HUES6 (cell line): ENCODE measurements at regions not wholly inside any gene's neighbourhood (a gene's known extent, or its start where the extent isn't known, plus 50 kb on each side); places are given as distances from the start of the nearest gene placed in this dataset.

Experiments used
- H3K27ac ChIP-seq: 2 replicates; pipeline ENCODE4 v1.7.0; 2013; ENCODE audit warnings: low read depth, mild to moderate bottlenecking, low read length, inconsistent platforms
- H3K27me3 ChIP-seq: 2 replicates; pipeline ENCODE4 v1.6.1; 2013; ENCODE audit warnings: low read length; ENCODE audit not compliant: control insufficient read depth, insufficient read depth
- H3K36me3 ChIP-seq: 2 replicates; pipeline ENCODE4 v1.6.1; 2013; ENCODE audit warnings: low read length; ENCODE audit not compliant: control insufficient read depth, insufficient read depth
- H3K4me1 ChIP-seq: 2 replicates; pipeline ENCODE4 v1.6.1; 2013; ENCODE audit warnings: low read length; ENCODE audit not compliant: control insufficient read depth, insufficient read depth
- H3K4me3 ChIP-seq: 2 replicates; pipeline ENCODE4 v1.5.1; 2013; ENCODE audit warnings: low read depth, low read length
- H3K9ac ChIP-seq: one replicate; pipeline ENCODE4 v1.6.1; 2013; ENCODE audit warnings: mild to moderate bottlenecking, low read length
- H3K9me3 ChIP-seq: 2 replicates; pipeline ENCODE4 v1.6.1; 2013; ENCODE audit warnings: low read depth, low read length; ENCODE audit not compliant: control insufficient read depth, insufficient read depth

DNA sequence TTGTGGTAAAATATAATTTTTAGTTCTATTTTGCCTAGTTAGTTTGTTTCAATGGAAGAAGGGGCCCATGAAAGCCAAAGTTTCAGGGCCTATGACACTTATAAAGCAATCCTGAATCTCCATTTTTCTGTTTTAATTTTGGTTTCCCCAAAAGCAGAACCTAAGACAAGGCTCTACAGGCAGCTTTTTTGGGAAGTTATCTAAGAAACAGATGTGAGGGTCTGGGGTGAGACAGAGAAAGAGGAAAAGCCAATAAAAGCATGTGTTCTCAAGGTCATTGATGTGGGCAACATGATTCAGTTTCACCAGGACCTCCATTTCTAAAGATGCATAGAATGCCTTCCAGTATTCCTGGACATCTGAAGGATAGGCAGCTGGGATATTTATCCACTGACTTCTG is 598.5 kb downstream of the PDCD6IP start:
- Histone ChIP-seq H3K36me3 (no peaks in the 10 kb centered on the region), H3K27me3 (no peaks in the 10 kb centered on the region), H3K9me3 (peaks cover 5% of the 10 kb centered on the region; the same call in 1 of the 2 replicates), H3K27ac (no peak overlapping the region), H3K4me1 (no peaks in the 10 kb centered on the region), H3K9ac (no peak overlapping the region), H3K4me3 (no peak overlapping the region)

DNA sequence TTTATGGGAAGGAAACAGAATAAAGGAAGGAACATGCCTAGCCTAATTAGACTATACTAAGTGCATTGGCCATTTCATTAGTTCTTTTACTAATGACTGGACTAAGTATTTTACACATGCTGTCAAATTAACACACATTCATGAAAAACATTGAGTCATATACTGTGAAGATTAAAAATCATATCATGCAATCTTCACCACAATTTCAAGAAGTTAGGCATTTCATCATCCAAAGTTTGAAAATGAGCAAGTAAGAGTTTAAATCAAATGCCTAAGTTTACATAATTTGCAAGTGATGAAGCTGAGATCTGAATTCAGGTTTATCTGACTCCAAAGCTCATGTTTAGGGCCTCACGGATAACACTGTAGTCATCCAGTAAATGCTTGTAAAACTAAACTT is 601.0 kb downstream of the PDCD6IP start:
- Histone ChIP-seq H3K27ac (no peak overlapping the region), H3K36me3 (no peaks in the 10 kb centered on the region), H3K4me1 (no peaks in the 10 kb centered on the region), H3K9ac (no peak overlapping the region), H3K4me3 (no peak overlapping the region), H3K27me3 (no peaks in the 10 kb centered on the region), H3K9me3 (peaks cover 5% of the 10 kb centered on the region)

DNA sequence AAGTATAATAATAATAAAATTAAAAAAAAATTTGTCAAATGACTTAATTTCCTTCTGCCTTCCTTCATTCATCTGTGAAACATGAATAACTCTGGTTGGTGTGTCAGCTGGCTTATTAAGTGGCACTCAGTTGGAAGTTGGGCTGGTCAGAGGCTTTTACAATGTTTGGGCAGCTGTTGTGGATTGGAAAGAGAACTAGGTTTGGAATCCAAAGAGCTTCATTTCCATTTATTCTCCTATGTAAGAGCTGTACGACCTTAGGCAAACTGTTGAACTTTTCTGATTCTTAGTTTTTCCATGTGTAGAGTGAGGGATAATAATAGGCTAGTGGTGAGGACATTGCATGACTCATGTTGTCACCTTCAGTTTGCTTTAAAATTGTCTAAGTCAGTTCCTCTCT is 606.7 kb downstream of the PDCD6IP start:
- H3K4me1 ChIP-seq: peaks cover 24% of the 10 kb centered on the region
- no peak overlapping the region for H3K4me3 ChIP-seq
- no peaks in the 10 kb centered on the region for H3K36me3 ChIP-seq
- H3K27ac ChIP-seq: no peak overlapping the region
- no peak overlapping the region for H3K9ac ChIP-seq
- no peaks in the 10 kb centered on the region for H3K27me3 ChIP-seq
- H3K9me3 ChIP-seq: peaks cover 5% of the 10 kb centered on the region

DNA sequence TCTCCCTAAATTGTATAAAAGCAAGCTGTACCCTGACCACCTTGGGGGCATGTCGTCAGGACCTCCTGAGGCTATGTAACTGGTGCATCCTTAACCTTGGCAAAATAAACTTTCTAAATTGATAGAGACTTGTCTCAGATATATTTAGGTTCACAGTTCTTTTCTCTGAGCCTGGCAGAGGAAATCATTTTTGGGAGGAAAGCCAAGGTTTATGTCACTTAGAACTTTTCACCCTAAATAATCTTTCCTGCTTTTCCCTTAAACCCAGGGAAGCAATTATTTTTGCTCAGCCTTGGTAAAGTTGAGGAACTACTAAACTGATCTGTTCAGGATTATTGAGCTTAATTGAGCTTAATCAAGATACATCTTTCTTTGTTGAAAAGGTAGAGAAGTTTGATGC is 608.9 kb downstream of the PDCD6IP start:
- Histone ChIP-seq H3K27me3 (no peaks in the 10 kb centered on the region), H3K4me1 (peaks cover 24% of the 10 kb centered on the region)

DNA sequence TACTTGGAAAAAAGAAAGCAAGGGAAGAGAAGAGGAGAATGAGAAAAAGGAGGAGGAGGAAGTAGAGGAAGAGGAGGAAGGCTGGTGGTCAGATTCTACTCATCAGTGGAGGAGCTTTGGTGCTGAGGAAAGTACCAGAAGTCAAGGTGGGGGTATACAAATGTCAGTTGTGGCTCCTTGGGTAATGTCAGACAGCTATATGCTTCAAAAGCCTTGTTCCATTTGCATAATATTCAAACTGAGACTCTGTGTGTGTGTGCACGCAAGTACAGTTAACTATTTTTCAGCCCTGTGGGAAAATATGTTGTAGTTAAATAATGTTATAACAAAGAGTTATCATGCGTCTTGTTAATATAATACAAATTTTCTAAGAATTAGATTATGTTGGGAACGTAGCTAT is 609.7 kb downstream of the PDCD6IP start:
- H3K4me1 ChIP-seq: peaks cover 24% of the 10 kb centered on the region
- no peaks in the 10 kb centered on the region for H3K27me3 ChIP-seq
- H3K9me3 ChIP-seq: no peaks in the 10 kb centered on the region; the same call in 1 of the 2 replicates
- H3K36me3 ChIP-seq: no peaks in the 10 kb centered on the region
- no peak overlapping the region for H3K4me3 ChIP-seq
- no peak overlapping the region for H3K9ac ChIP-seq
- no peak overlapping the region for H3K27ac ChIP-seq

More for the DNA sequence above, 608.9 kb downstream of the PDCD6IP start:
- Histone ChIP-seq H3K9ac (no peak overlapping the region), H3K27ac (no peak overlapping the region), H3K9me3 (no peaks in the 10 kb centered on the region; the same call in 1 of the 2 replicates), H3K4me3 (no peak overlapping the region), H3K36me3 (no peaks in the 10 kb centered on the region)

DNA sequence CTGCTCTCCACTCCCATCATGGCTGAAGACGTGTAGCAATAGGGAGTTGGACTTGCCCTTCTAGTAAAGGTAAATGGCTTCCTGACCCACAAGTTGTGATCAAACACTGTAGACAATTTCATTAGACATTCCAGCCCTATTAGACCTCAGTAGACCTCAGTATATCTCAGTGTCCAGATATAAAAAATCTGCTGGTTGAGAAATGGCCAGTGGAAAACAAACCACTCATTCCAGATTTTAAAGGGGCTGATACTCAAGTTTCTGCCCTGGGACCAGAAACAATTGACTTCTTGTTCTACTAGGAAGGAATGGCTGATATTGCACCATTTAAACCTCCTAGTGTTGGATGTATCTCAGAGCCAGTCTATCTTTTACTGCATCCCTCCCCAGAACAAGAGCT is 613.2 kb downstream of the PDCD6IP start:
- Histone ChIP-seq H3K36me3 (no peaks in the 10 kb centered on the region), H3K4me1 (peaks cover 9% of the 10 kb centered on the region), H3K27ac (no peak overlapping the region), H3K27me3 (no peaks in the 10 kb centered on the region), H3K9me3 (no peaks in the 10 kb centered on the region), H3K9ac (no peak overlapping the region), H3K4me3 (no peak overlapping the region)

DNA sequence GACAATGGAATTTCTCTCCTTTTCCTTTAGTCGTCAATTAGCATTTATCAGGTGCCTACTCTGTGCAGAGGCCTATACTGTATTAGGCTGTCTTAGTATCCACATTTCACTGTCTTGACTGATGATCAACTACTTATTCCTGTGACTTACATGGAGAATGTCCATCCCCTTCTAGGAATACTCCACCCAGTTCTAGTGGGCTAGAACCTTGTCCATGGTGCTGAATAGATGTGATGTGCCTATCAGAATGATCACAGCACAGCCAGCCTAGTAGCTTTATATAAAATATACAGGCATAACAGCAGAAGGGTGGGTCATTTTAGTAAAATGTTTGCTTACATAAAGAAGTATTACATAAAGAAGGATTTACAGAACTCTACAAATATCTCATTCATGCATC is 621.4 kb downstream of the PDCD6IP start:
- Histone ChIP-seq H3K27me3 (no peaks in the 10 kb centered on the region), H3K9me3 (no peaks in the 10 kb centered on the region), H3K36me3 (no peaks in the 10 kb centered on the region), H3K4me1 (no peaks in the 10 kb centered on the region), H3K4me3 (no peak overlapping the region), H3K27ac (no peak overlapping the region), H3K9ac (no peak overlapping the region)

DNA sequence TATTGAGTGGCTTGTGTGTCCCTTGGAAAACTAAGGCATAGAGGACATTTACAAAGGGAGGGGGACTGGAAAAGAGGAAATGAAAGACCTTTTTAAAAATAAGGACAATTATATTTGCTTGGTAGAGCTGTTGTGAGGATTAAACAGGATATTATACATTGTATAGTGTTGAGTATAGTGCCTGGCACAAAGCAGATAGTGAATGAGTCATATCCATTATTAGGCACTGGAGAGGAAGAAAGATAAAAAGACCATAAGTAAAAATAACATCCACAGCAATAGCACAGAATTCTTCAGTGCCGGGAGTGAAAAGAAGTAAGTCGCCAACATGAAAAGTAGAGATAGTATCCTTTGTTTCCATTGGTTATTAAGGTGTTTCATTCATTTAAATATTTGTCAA is 623.3 kb downstream of the PDCD6IP start:
- H3K27ac ChIP-seq: no peak overlapping the region
- no peaks in the 10 kb centered on the region for H3K4me1 ChIP-seq
- no peak overlapping the region for H3K4me3 ChIP-seq
- no peaks in the 10 kb centered on the region for H3K9me3 ChIP-seq
- no peaks in the 10 kb centered on the region for H3K36me3 ChIP-seq
- no peak overlapping the region for H3K9ac ChIP-seq
- no peaks in the 10 kb centered on the region for H3K27me3 ChIP-seq

DNA sequence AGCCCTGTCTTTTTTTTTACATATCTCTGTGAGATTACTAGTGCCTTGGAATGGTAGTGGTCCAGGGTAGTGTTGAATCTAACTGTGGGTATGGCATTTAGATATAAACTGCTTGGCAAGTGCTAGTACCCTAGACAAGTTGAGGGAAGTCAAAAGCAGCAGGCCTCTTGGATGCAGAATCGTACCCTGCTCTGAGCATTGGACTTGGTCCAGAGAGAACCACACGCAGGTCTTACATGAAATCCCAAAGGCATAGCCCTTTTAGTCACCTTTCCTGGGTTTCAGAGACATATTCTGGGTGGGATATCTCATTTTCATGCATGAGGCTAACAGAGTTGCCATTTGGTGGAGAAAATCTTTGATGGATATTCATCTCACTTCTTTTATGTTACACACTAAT is 641.4 kb downstream of the PDCD6IP start:
- Histone ChIP-seq H3K36me3 (no peaks in the 10 kb centered on the region), H3K27ac (no peak overlapping the region), H3K4me3 (no peak overlapping the region), H3K27me3 (no peaks in the 10 kb centered on the region), H3K9me3 (peaks cover 8% of the 10 kb centered on the region), H3K4me1 (no peaks in the 10 kb centered on the region), H3K9ac (no peak overlapping the region)

DNA sequence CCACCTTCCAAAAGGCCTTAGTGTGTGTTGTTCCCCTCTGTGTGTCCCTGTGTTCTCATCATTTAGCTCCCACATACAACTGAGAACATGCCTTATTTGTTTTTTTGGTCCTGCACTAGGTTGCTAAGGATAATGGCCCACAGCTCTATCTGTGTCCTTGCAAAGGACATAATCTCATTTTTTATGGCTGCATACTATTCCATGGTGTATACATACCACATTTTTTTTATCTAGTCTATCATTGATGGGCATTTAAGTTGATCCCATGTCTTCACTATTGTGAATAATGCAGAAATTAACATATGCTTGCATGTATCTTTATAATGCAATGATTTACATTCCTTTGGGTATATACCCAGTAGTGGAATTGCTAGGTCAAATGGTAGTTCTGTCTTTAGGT is 645.7 kb downstream of the PDCD6IP start:
- H3K27me3 ChIP-seq: no peaks in the 10 kb centered on the region
- H3K4me1 ChIP-seq: no peaks in the 10 kb centered on the region
- H3K9me3 ChIP-seq: peaks cover 8% of the 10 kb centered on the region
- H3K36me3 ChIP-seq: no peaks in the 10 kb centered on the region
- no peak overlapping the region for H3K9ac ChIP-seq
- no peak overlapping the region for H3K4me3 ChIP-seq
- H3K27ac ChIP-seq: no peak overlapping the region

DNA sequence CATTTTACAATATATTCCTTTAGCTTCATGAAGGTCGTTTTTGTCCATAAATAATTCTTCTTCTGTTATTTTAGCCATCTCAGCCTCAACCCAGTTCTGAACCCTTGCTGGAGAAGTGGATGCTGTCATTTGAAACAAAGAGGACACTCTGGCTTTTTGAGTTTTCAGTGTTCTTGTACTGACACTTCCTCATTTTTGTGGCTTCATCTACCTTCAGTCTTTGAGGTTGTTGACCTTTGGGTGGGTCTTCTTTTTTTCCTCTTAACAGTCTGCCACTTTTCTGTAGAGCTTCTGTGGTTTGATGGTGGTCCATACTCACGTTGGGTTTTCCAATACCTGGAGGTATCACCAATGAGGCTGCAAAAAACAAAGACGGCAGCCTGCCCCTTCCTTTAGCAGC is 650.9 kb downstream of the PDCD6IP start:
- Histone ChIP-seq H3K36me3 (no peaks in the 10 kb centered on the region), H3K9me3 (peaks cover 2% of the 10 kb centered on the region; the same call in 1 of the 2 replicates), H3K4me3 (no peak overlapping the region), H3K27me3 (no peaks in the 10 kb centered on the region), H3K27ac (no peak overlapping the region), H3K4me1 (no peaks in the 10 kb centered on the region), H3K9ac (no peak overlapping the region)

DNA sequence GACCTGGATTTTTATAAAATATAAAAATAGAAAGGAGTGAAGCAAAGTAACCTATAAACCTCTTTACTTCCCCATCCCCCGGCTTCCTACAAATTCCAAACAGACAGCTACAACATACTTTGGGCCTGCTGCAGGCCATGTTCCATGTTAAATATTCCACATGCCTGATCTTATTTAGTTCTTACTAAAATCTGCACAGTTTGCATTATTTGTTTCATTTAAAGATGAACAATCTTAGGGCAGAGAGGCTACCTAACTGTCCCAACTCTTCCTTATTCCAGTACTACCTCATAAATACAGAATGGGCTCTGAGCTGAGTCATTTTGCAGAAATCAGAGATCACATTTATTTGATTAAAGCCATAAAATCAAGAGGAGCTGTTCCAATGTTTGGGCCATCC is 665.0 kb downstream of the PDCD6IP start:
- H3K4me1 ChIP-seq: no peaks in the 10 kb centered on the region
- no peak overlapping the region for H3K27ac ChIP-seq
- no peak overlapping the region for H3K9ac ChIP-seq
- no peaks in the 10 kb centered on the region for H3K36me3 ChIP-seq
- no peak overlapping the region for H3K4me3 ChIP-seq
- peaks cover 17% of the 10 kb centered on the region for H3K9me3 ChIP-seq
- no peaks in the 10 kb centered on the region for H3K27me3 ChIP-seq
